Kasumi-1 (cell line): ENCODE measurements at regions not wholly inside any gene's neighbourhood (a gene's known extent, or its start where the extent isn't known, plus 50 kb on each side); places are given as distances from the start of the nearest gene placed in this dataset.
"Not testable (repeated sequence)": the region's sequence is repeated elsewhere in the genome, so short reads cannot be mapped to it uniquely, and the experiment has no call there.

Experiments used
- DNase-seq, 2 experiments: peaks; one replicate each; lab custom pipeline; 2025; lab: John Stamatoyannopoulos, UW

DNA sequence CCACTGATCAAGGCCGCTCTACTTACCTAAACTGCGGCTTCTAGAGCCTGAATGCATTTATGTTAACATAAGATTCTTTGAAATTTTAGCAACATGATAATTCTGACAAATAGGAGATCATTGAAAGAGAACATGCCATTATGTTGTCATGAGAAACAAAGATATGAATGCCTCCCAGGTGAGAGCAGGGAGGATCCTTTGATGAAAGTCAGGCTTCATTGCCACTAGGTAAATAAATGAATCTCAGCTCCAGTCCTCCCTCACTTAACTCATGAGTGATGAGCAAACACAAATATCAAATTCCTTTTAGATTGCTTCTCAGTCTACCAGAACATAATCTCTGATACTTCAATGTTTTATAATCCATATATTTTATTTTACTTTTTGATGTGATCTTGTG, 463.2 kb upstream of the CDH7 start:
- no peak for DNase-seq

DNA sequence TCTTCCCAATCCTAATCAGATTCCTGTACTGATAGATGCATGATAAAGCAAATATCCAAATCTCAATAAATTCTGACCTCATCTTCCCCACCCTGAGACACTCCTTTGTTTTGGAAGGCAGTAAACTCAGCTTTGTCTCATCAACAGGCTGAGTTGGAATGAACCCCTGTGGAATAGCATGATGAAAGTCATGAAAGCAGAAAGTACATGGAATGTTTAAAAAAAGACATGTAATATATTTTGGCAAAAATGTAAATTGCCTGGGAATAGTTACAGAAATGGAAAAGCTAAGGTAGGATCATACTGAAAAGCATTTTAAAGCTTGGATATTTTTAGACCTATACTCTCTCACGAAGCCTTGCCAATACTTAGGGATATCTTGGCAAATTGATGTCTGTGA, 468.7 kb upstream of the CDH7 start:
- no peak for DNase-seq

DNA sequence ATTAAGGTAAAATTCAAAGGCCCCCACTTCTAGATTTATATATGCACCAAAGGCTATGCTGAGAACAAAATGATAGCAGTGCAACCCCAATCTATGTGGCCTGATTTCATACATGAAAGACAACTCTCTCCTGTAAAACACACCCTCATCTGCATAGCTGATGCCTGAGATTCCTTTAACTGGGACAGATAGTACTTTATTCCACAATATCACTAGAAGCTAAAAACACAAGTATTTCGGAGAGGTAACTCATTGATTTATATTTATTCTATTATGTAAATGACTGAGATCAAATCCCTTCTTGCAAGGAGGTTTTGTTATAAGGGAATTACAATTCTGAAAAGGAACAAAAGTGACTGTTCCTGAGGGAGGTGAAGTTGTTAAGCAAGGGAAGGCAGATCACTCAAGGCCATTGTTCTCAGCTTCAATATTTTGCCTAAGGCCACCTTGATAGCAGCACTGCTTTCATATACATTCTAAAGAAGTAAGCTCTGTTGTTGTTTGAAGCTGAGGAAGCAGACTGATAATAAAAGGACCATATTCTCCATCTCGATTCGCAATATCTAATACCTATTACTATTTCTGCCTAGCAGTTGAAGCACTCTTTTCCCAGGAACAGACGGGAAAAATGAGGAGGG, 471.0 kb upstream of the CDH7 start:
- DNase-seq, result no peak

DNA sequence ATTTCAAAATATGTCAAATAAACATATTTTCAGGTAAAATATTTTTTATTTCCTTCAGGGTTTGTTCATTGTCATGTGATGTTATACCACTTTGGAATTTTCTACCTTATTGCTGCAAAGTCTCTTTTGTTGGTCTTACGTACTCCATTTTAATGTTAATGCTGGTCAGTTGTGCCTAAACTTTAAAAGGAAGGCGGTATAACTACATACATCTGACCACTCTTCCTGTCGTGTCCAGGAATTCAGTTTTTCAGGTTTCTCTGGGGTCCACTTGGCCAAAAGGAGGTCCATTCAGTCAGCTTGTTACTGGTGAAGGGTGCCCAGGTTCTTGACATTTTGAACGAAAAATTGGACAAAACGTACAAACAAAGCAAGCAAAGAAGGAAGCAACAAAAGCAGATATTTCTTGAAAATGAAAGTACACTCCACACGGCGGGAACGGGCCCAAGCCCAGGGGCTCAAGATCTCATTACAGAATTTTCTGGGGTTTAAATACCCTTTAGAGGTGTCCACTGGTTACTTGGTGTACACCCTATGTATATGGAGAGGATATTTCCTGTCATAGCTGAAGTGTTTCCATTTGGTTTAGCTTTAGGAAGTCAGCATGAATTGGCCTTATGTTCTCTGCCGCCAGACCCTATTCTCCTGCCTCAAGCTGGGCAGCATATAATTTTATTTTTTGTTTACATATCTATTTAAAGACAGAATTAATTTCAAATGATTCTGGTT, 471.7 kb upstream of the CDH7 start:
- no peak for DNase-seq

DNA sequence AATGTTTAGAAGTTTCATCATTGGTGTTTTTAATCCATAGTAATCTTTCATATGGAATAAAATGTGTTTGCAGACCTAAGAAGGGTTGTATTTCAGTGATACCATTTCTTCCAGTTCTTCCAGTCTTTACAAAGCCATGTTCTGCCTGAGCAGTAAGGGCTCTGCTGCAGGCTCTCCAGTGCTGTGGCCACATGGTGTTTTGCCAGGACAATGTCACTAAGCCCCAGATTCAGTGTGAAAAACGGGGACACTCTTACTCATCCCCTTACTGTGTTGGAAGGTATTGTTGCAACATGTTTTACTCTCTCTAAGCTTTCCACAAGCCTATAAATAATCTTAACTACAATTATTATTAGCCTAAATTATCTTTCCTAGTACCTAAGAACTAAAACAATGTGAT, 481.4 kb upstream of the CDH7 start:
- no peak for DNase-seq

DNA sequence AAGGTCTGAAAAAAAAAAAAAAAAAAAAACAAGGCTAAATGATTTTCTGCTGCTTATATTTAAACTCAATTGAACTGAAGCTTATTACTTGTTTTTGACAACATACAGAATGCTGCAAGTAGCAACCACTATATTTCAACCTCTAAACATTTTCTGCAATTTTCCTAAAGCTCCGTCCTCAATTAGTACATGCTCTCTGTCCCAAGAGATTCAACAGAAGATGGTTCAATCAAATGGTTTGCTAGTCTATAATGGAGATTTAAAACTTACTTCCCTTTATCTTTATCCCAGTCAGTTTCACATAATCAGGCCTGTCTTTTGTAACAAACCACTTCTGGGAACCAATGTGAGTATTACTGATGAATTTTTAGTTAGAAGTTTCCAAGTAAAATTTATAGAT, 485.1 kb upstream of the CDH7 start:
- no peak for DNase-seq

DNA sequence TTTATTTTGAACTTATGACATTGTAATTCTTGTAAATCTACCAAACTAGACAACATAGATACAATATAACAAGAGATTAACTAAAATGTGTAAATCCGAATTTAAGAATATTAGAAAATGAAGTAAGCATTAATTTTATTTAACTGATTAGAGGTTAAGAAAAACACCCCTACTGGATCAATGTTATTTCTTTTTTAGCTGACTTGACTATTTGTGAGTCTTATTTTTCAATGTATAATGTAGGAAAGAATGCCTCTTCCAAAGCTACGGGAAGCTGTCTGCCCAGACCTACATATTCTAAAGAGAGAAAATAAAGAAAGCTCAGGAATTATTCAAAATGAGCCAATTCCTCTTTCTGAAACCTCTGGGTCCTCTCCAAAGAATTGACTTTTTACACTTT, 490.8 kb upstream of the CDH7 start:
- no peak for DNase-seq

DNA sequence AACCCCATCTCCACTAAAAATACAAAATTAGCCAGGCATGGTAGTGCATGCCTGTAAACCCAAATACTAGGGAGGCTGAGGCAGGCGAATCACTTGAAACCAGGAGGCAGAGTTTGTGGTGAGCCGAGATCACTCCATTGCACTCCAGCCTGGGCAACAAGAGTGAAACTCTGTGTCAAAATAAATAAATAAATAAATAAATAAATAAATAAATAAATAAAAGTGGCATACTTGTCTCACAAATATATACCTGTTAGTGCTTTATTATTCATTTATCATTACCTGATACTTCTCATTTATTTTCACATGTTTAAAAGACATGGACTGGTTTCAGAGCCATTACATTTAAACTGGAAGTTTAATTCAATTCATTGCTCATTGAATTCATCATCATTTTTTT, 491.4 kb upstream of the CDH7 start:
- DNase-seq, result no peak

DNA sequence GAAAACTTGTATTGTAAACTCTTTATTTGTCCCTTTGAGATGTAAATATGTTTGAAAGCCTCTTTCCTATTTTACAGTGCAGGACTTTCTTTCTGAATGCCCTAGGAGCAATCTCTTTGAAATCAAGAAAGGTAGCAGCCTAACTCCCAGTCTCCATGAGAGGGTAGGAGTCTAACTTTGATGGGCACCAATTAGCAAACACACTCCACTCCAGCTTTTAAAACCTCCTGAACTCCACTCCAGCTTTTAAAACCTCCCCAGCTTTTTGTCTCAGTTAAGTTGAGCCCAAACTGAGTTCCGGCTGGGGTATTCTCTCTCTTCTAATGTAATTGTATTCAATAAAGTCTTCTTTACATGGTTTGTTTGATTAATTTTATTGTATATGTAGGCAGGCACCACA, 493.7 kb upstream of the CDH7 start:
- DNase-seq, result no peak

DNA sequence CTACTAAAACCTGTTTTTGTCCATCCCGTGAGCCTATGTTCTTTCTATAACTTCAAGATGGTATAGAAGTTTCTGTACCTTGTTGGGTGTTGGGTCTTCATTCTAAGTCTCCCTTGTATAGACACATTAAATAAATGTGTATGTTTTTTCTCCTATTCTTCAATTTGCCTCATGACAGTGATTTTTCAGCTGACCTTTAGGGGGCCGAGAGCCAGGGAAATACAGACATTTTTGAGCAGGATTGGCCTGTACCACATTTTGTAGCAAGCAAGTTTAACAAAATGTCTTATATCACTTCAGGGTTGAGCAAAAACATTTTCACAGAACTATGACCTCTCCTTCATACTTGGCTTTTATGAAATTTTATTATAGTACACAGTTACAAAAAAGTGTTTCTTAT, 495.4 kb upstream of the CDH7 start:
- DNase-seq, result no peak

DNA sequence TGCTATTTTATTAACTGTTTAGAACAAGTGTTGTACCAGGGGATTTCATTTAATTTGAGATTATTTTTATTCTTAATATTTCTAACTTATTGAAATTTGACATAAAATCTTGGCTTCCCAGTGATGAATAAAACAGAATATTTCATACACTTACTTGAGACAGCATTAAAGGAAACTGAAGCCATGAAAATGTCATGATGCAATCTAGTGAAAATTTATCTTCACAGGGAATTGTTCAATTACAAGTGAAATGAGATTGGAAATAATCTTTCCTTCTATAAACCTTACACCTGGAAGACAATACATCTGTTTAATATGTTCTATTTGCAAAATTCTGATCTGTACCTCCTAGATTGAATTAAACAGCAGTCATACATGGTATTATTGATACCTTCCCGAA, 511.0 kb upstream of the CDH7 start:
- no peak for DNase-seq

DNA sequence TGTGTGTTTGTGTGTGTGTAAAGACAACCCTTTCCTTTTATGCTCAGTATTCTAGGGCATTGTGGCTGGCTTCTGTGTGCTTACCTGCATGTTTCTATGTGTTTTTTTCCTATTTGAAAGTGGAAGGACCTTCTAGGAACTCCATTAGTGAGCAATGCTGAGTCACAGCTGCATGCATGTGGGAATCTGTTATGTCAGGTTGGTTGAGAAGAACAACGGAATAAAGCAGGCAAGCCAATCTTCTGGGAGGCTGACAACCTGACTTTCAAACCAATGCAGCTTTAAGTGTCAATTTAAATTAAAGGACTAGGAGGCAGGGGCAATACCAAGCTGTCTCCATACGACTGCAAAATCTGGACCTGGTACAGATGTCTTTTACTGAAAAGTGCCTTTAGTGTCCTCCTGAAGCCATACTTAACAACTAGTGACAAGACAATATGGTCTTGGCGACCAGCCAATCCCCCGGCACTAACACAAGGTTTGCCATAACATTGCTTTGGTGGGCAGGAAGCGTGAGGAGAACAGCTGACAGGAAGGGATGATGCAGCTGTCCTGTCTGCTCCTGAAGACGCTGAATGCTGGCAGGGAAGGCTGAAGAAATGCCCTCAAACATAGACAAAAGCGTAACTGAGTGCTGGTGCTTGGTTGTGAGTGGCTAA, 514.7 kb upstream of the CDH7 start:
- peak; percentile 71 to 78 for DNase-seq

DNA sequence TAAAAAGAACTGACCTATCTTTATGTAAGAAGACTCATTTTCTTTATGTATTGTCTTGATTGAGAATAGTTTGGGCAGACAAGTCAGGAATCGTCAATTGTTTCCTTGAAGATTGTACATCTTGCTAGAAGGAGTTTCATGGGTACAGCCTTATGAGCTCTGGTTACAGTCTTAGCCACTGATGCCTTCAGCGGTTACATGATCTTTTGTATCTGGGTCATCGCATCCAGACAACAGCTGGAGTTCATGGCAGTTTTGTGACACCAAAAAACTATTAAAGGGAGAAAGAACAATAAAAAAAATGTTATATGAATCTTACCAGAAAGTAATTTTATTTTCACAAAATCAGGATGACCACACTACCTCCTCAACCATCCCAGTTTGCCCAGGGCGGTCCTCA, 520.5 kb upstream of the CDH7 start:
- no peak for DNase-seq

DNA sequence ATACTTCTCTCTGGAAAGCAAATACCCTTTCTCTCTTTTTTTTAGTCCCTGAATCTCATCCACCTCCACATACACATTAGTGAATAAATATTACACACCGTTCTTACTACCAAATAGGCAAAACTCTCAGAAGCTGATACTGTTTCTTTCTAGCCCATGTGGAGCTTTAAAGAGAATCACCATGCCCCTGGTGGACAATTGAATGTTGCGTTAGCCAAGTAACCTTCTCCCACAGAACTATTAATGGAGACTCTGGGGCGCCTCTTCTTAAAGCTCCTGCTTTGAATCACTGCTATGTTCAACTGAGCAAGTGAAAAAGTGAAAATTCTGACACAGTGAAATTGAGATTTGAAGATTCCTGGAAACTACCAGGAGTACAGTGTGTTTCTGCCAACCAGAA, 522.8 kb upstream of the CDH7 start:
- DNase-seq, result no peak

DNA sequence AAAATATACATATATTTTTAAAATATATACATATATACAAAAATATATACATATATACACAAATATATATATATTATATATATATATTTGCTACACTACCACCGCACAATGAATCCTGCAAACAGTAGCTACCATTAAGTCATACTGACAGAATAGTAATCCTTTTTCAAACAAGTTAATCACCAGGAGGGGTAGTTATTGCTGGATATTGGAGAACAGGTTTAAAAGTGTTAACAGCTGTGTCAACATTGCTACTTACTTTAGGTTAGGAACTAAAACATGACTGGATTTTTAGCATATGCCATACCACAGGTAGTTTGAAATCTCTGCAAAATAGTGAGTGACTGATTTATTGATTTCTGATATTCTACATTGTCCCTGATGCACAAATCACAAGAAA, 529.1 kb upstream of the CDH7 start:
- DNase-seq, result no peak

DNA sequence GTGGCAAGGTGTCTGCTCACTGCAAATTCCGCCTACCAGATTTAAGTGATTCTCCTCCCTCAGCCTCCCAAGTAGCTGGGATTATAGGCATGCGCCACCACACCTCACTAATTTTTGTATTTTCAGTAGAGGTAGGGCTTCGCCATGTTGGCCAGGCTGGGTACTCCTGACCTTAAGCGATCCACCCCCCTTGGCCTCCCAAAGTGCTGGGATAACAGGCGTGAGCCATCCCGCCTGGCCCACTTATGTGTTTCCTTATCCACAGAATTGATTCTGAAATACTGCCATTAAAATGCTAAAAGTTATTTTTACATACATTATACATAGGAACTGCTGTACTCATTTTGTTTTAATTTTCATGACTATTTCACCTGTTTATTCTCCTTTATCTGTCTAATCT, 529.7 kb upstream of the CDH7 start:
- no peak for DNase-seq

DNA sequence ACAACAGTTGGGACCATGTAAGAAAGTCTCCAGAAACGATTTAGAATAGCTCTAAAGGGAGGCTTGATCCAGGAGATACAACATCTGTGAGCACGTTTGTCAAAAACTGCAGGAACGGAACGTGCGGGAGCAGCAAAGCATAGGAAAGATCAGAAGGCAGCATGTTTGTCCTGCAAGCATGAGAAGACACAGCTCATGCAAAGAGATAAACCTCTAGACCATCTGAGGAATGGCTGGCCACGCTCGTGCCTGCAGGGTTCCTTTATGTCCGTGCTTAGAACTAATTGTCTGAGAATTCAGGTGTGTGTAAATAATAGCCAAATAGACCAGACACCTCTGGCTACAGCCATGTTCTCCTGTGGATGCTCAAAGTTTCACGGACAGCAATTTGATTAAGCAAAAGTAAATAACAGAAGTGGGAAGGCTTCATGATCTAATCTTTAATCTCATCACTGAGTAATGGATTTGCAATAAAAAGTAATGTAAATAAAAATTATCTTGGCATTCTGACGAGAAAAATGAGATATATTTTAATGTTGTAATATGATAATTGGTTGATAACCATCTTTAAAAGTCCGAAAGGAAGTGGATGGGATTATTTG, 534.8 kb upstream of the CDH7 start:
- no peak for DNase-seq

DNA sequence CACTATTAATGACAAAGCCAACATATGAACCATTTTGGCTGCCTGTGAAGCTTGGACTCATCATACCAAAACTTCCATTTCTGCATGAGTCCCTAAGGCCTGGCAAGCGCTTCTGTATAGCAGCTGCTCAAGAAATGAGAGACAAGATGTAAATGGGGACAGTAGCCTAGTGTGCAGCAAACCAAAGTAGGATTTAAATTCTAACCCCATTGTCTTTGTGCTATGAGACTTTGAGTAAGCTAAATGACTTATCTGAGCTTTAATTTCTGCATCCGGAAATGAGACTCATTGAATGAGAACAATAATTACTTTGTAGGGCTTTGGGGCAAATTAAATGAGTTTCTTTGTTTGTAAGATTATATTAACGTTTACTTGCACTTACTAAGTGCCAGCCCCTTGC, 536.4 kb upstream of the CDH7 start:
- DNase-seq, result no peak

DNA sequence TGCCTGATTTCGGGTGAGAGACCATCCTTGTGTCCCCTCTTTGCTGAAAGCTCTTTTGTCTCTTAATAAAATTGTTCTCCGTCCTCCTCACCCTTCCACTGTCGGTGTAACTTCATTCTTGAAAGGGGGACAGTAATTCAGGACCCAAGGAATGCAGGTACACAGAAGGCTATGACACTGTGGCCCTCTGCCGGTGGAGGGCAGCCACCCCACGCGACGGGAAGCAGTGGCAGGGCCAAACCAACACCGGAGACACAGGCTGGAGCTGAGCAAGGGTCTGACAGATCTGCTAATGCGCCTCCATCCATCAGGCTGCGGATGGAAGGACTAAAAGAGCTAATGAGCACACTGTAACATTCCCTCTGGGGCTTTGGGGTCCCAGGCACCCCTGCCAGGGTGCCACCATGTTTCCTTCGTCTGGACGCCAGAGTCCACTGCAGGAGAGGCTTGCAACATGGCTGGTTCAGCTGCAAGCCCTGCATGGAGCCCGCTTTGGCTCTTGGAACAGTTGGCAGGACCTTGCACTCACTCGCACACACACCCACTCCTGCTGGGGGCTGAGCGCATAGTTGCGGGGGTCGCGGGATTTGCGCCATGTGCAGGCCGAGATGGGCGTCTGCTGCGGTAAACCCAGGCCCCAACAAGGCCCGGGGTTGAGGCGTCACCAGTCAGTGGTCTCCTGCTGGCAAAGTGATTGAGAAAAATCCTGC, 544.1 kb upstream of the CDH7 start:
- DNase-seq, result no peak

DNA sequence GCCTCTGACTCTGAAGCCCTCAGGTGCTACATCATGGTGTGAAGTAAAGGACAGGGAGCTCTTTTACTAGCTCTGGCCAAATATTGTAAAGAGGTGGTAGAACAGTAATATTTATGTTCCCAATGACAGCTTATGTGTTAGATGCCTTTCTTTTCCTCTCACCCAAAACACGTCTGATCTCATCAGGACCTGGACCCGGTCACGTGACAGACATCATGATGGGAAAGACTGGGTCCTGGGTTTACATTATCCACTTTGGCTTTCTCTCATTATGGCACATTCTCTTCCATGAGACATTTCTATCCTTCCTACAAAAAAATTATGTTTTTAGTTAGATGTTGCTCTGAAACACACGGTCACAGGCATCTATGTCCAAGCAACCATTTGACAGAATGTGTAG, 548.7 kb upstream of the CDH7 start:
- DNase-seq, result no peak

DNA sequence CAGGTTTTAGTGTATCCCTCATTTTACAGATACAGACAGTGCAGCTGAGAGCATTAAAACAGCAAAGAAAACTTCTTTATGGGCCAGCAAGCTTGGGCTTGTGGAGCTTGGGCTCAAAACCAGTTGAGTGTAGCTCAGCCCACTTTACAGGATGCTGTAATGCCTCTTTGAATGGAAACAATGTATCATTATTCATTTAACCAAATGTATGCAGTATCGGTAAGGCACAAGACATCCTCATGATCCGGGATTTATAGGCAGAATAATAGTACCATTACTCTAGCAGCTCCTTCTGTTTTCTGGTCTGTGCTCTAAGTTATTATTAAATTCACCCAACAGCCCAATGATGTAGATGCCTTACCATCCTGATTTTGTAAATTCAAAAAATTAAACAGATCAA, 575.1 kb upstream of the CDH7 start:
- no peak for DNase-seq

DNA sequence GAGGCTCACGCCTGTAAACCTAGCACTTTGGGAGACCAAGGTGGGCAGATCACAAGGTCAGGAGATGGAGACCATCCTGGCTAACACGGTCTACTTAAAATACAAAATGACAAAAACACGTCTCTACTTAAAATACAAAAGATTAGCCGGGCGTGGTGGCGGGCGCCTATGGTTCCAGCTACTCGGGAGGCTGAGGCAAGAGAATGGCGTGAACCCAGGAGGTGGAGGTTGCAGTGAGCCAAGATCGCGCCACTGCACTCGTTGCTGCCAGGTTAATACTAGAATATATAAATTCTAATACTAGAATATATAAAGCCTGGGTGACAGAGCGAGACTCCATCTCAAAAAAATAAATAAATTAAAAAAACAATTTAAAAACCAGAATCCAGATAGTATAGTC, 588.7 kb upstream of the CDH7 start:
- not testable (repeated sequence) for DNase-seq
